NB4 (cell line): ENCODE measurements at regions not wholly inside any gene's neighbourhood (a gene's known extent, or its start where the extent isn't known, plus 50 kb on each side); places are given as distances from the start of the nearest gene placed in this dataset.

Experiments used
- POLR2A ChIP-seq: IDR thresholded peaks from 2 replicates; pipeline ENCODE4 v1.6.1; 2011; ENCODE audit warnings: mild to moderate bottlenecking; ENCODE audit not compliant: insufficient read length; ENCODE audit errors: extremely low read depth
- TF ChIP-seq, protein P1 (sequence below): IDR thresholded peaks from one replicate; pipeline ENCODE4 v1.5.1; 2012; ENCODE audit warnings: low read depth, low read length
- TF ChIP-seq, protein P2 (sequence below): IDR thresholded peaks from 2 replicates; pipeline ENCODE4 v1.6.1; 2011; ENCODE audit warnings: low read depth, low read length

DNA sequence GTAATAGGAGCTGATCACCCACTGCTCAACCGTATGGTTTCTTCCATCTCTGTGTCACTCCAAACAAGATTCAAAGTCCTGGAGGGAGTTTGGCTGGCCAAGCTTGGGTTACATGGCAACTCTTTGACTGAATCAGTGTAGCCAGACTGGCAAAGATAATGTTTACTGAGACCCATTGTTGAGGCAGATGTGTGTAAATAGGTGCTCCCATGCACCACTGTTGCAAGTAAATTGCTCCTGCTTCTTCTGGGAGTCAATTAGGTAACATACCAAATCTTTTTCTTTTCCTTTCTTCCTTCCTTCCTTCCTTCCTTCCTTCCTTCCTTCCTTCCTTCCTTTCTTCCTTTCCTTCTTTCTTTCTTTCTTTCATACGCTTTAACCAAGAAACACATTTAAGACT is 86.3 kb upstream of the DHX40 start:
- TF ChIP-seq, protein P1, sequence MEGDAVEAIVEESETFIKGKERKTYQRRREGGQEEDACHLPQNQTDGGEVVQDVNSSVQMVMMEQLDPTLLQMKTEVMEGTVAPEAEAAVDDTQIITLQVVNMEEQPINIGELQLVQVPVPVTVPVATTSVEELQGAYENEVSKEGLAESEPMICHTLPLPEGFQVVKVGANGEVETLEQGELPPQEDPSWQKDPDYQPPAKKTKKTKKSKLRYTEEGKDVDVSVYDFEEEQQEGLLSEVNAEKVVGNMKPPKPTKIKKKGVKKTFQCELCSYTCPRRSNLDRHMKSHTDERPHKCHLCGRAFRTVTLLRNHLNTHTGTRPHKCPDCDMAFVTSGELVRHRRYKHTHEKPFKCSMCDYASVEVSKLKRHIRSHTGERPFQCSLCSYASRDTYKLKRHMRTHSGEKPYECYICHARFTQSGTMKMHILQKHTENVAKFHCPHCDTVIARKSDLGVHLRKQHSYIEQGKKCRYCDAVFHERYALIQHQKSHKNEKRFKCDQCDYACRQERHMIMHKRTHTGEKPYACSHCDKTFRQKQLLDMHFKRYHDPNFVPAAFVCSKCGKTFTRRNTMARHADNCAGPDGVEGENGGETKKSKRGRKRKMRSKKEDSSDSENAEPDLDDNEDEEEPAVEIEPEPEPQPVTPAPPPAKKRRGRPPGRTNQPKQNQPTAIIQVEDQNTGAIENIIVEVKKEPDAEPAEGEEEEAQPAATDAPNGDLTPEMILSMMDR = no peak
- TF ChIP-seq, protein P2, sequence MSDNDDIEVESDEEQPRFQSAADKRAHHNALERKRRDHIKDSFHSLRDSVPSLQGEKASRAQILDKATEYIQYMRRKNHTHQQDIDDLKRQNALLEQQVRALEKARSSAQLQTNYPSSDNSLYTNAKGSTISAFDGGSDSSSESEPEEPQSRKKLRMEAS = no peak
- TF ChIP-seq POLR2A = no peak
